NCI-H2107 (cell line): ENCODE measurements at regions not wholly inside any gene's neighbourhood (a gene's known extent, or its start where the extent isn't known, plus 50 kb on each side); places are given as distances from the start of the nearest gene placed in this dataset.

Experiments used
- DNase-seq: peaks from one replicate; lab custom pipeline; 2025; lab: John Stamatoyannopoulos, UW

DNA sequence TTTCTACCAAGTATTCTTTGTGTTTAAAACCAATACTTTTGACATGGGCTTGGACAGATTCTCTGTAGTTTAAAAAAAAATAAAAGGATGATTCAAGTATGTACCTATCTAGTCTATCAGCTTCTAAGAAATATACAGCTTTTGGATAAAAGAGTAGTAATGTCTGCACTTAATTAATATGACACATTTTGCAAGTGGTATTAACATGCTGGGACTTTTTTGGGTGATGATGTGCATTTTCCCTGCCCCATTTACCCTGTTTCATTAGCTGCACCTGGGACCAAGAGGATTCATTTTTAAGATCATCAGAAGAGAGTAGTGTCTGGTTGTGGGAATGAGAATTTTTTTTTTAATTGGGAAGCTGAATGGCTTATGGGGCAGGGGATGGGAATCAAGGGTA lies 236.2 kb upstream of the KLF14 start:
- DNase-seq = no peak

DNA sequence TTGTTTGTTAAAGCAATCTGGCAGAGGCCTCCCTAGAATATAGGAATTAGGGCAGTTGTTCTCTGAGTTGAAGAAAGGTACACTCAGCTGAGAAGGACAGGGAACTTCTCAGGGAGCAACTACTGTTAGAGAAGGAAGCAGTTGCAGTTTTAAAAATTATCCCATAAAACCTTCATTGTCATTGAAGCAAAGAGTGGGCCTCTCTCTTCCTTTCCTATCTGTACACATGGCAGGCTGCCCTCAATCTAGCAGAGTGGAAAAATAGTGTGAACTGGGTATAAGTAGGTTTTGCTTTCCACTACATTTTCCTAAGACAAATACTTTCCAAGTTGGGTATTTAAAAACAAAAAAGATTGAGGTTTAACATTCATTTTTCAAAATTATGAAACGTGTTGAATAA lies 236.7 kb upstream of the KLF14 start:
- DNase-seq = no peak

DNA sequence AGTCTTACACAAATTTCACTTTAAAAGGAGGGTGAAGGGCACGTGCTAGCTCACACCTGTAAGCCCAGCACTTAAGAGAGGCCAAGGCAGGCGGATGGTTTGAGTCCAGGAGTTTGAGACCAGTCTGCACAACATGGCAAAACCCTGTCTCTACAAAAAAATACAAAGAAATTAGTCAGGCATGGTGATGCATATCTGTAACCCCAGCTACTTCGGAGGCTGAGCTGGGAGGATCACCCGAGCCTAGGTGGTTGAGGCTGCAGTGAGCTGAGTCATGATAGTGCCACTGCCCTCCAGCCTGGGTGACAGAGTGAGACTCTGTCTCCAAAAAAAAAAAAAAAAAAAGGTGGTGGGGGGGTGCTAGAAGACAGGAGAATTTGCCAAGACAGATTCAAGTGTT lies 237.3 kb upstream of the KLF14 start:
- no peak for DNase-seq

DNA sequence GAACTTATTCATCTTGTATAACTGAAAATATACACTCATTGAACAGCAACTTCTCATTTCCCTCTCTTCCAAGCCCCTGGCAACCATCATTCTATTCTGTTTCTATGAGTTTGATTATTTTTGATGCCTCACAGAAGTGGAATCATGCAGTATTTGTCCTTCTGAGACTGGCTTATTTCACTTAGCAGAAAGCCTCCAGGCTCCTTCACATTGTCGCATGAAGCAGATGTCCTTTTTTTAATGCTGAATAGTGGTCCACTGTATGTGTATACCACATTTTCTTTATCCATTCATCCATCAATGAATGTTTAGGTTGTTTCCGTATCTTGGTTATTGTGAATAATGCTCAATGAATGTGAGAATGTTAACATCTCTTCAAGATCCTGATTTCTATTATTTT lies 238.2 kb upstream of the KLF14 start:
- no peak for DNase-seq

DNA sequence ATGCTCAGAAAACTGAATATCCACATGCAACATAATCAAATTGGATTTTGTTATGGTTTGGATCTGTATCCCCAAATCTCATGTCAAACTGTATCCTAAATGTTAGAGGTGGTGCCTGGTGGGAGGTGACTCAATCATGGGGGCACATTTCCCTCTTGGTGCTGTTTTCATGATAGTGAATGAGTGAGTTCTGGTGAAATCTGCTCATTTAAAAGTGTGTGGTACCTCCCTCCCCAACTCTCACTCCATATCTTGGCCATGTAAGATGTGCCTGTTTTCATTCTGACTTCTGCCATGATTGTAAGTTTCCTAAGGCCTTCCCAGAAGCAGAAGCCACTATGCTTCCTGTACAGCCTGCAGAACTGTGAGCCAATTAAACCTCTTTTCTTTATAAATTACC lies 239.6 kb upstream of the KLF14 start:
- no peak for DNase-seq

DNA sequence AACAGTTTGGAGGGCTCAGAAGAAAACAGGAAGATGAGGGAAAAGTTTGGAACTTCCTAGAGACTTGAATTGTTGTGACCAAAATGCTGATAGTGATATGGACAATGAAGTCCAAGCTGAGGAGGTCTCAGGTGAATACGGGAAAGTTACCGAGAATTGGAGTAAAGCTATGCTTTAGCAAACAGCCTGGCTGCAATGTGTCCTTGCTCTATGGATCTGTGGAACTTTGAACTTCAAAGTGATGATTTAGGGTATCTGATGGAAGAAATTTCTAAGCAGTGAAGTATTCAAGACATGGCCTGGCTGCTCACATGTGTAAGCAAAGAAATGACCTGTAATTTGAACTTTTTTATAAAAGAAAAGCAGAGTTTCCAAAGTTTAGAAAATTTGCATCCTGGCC lies 240.2 kb upstream of the KLF14 start:
- no peak for DNase-seq

DNA sequence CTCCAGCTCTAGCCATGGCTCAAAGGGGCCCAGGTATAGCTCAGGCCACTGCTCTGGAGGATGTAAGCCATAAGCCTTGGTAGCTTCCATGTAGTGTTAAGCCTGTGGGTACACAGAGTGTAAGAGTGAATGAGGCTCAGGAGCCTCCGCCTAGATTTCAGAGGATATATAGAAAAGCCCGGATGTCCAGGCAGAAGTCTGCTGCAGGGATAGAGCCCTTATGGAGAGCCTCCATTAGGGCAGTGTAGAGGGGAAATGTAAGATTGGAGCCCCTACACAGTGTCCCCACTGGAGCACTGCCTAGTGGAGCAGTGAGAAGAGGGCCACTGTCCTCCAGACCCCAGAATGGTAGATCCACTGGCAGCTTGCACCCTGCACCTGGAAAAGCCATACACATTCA lies 240.8 kb upstream of the KLF14 start:
- no peak for DNase-seq

DNA sequence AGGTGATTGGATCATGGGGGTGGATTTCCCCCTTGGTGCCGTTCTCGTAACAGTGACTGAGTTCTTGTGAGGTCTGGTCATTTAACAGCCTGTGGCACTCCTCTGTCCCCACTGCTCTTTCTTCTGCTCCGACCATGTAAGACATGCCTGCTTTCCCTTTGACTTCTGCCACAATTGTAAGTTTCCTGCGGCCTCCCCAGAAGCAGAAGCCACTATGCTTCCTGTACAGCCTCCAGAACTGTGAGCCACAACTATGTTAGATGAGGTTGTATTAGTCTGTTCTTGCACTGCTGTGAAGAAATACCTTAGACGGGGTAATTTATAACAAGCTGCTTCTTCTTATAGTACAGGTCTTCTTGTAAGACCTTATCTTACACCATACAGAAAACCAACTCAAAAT lies 241.7 kb upstream of the KLF14 start:
- DNase-seq = no peak

DNA sequence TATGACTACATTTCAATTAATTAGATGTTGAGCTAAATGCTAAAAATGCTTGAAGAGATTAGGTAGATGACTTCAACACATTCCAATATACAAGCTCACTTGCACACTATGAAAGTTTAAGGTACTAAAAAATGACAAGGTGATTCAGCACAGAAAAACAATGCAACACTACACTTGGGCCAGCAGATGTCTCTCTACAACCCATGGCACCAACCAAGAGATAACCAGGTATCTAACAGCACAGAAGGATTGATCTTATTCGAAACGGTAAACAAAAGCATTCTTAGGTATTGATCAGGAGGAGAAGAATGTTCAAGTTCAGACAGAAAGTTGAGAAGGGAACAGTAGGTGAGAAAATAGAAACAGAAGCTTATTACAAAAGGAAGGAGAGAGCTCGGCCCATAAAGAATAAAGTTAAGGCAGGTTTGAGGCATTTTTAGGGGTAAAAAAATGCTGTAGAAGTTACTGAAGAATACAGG lies 248.2 kb upstream of the KLF14 start:
- peak; percentile 10 for DNase-seq

DNA sequence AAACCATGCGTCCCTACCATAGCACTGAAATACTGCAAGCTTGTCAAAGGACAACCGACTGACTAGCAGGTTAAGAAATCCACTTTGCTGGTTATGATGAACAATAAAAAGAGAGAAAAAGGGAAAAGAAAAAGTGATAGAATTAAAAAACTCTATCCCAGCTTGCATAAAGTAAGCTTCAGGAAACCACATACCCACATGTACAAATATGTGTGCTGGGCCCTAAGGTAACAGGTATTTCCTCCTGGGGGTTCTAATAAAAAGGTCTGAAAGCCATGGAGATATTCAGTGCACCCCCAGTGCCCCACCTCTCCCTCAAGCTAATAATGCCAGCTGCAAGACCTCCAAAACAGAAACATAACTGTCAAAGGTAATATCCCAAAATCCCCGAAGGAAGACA lies 248.6 kb upstream of the KLF14 start:
- no peak for DNase-seq

DNA sequence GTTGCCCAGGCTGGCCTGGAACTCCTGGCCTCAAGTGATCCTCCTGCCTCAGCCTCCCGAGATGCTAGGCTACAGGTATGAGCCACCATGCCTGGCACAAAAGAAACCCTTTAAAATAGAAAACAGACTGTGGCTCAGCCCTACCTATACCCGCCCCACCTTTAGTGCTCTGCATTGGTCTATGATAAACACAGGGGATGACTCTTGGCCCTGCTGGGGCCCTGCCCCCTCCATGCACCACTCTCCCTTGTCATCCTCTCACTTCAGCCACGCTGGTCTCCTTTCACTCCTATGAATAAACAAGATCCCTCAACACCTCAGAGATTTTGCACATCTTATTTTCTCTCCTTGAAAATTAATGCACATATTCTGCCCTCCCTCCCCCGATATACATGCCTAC lies 251.4 kb upstream of the KLF14 start:
- no peak for DNase-seq

DNA sequence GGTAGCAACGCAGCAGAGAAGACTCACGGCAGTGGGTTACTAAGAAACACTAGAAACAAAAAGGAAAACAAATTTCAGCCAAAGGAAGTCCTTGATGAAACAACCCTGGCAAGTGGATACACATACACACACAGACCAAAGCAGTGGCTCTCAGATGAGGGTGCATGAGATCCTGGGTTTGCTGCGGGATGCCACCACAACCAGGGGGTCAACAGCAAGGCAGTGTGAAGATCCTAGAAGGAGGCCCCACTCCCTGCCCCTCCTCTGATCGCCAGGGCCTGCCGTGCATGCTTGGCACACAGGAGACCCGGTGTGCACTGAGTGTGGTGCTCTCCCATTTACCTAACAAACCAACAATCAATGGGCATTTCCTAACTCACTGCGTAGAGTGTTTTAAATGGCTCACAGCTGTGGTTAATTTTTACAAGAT lies 252.3 kb upstream of the KLF14 start:
- DNase-seq = no peak

DNA sequence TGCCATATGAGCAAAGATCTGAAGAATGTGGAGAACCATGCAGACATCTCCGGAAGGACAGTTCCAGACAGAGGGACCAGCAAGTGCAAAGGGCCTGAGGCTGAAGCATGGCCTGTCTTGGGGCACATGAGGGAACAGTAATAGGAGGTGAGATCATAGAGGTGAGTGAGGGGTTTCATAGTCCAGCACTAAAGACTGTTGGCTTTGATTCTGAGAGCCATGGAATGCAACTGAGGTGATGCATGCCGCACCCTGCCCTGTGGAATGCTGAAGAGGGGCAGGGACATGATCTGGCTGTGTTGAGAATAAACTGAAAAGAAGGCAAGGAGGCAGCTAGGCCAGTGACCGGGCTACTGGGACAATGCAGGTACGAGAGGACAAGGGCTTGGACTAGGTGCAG lies 253.1 kb upstream of the KLF14 start:
- DNase-seq = no peak

DNA sequence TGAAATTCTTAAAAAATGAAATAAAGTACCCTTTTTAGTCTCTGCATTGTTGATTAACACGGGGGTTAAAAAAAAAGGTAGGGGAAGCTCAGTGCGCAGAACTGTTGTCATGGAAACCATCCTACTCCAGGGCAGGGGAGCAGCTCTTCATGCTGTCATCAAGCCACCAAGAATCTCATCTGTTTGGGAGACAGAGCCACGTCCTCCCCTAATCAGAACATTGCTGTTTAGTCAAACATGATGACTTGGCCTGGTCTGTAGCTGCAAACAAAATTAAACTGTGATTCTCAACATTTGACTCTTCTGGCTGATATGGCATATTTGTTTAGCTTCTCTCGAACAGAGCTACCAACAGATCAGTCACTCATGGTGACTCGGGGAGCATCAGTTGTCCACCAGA lies 254.4 kb upstream of the KLF14 start:
- no peak for DNase-seq

DNA sequence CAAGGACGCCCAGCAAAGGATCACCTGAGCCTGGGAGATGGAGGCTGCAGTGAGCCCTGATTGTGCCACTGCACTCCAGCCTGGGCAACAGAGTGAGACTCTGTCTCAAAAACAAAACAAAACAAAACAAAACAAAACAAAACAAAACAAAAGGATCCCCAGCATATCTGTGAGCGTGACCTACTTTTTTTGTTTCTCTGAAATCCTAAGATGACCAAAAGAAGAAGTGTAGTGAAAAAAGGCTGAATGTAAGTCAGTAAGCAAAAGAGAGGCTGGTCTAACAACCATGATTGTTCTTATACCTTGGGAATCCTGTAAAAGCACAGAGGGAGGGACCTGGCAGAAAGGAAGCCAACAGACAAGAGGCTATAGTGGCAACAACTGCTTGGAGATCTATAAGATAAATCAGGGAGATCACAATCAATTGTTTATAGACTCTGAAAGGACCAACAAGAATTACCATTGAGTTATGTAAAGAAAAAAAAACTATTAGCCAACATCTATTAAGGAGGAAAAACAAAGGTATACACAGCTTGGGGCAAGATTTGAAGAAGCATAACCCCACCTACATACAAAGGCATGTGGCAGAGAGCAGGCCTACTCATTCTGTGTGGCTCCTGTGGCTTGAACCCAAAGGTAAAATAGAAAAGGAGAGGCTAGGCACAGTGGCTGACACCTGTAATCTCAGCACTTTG lies 255.2 kb upstream of the KLF14 start:
- no peak for DNase-seq

DNA sequence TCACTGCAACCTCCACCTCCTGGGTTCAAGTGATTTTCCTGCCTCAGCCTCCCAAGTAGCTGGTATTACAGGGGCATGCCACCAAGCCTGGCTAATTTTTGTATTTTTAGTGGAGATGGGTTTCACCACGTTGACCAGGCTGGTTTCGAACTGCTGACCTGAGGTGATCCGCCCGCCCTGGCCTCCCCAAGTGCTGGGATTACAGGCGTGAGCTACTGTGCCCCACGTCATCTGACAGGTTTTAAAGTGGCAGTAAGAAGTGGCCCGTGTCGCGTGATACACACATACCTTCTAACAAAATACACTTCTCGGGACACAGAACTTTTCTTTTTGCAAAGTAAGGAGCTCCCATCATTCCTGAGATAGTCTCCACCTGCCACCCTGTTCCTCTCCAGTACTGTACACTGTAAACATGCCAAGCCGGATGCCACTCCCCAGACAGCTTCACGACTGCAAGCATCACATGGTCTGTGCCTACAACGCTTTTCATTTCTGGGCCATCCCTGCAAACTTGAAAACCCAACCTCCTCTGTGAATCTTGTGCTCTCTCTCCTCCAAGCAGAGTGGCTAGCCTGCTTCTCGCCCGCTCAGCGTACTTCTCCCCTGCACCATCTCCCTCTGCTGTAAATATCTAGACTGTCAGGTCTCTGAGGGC lies 256.3 kb upstream of the KLF14 start:
- DNase-seq = no peak

DNA sequence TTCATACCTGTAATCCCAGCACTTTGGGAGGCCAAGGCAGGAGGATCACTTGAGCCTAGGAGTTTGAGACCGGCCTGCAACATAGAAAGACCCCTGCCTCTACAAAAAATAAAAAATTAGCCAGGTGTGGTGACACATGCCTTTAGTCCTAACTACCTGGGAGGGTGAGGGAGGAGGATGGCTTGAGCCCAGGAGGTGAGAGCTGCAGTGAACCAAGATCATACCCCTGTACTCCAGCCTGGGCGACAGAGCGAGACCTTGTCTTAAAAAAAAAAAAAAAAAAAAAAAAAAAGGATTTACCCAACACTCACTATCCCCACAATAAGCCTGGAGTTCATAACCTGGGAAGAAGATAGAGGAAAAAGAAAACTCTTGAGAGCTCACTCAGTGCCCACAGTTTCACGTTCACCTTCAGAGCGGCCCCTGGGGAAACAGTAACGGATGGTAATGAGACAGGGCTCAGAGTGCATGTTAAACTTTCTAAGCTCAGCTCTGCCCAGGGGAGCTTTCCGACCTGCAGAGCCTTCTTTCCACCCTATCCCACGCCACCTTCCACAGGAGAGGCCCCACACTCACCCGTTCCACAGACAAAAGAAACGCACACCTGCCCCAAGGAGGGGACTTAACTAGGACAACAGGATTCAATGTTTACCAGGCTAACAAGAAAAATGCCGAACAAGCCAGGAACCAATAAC lies 259.8 kb upstream of the KLF14 start:
- no peak for DNase-seq

DNA sequence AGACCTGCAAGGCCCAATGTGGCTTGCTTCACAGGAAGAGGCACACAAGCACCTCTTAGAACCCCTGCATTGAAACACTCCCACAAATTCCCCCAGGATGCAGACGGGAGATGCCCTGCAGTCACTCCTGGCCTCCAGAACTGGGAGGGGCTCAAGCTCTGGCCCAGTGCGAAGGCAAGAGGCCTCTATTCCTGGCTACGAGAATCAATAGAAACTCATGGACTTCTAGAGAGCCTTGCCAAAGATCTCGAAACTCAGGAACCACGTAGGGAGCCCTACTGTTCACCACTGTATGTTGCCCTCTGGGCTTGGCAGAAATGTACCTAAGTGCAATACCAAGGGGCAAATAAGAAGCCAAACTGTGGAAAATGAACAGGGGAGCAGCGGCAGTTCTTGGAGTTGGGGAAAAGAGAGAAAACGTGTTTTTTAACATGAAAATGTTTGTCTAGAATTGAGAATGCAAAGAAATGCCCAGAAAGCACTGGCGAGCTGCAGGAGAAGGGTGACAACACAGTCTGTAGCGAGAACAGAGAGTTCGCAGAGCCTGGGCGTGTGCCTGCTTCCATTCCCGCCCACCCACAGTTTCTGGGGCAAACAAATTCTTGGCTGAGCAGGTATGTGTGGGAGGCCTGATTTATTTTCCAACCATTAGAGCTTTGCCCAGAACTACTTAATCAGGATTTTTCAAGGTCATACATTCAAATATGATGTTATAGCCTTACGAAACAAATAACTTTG lies 260.5 kb upstream of the KLF14 start:
- no peak for DNase-seq

DNA sequence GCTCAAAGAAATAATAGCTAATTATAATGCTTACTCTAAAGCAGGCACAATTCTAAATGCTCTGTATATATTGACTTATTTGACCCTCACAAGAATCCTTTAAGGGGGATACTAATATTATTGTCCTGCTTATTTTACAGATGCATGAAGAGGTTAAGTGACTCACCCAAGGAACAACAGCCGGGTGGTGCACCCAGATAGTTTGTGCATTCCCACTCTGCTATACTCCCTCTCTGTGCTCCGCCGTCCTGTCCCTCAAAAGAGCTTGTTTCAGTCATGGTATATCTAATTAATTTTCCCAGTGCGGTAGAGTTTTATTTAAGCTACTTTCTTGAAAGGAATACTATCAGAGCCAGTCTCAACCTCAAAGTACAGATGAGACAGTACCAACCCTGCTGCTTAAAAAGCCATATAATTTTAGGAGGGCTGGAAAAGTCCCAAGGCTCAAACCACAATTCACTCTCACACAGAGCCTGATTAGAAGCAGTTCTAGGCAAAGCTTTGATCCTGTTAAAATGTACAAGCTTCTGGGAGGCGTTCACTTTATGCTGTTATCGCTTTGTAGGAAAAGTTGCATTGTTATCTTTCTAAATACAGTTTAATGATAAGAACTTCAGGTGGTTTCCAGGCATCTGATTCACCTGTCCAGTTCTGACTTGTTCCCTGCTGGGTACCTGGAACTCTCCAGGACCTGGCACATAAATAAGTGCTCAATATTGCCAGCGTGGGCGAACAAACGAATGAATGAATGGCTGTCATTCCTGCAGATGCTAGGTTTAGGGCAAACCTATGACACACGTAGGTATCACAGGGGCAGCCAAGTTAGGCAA lies 261.5 kb upstream of the KLF14 start:
- no peak for DNase-seq

DNA sequence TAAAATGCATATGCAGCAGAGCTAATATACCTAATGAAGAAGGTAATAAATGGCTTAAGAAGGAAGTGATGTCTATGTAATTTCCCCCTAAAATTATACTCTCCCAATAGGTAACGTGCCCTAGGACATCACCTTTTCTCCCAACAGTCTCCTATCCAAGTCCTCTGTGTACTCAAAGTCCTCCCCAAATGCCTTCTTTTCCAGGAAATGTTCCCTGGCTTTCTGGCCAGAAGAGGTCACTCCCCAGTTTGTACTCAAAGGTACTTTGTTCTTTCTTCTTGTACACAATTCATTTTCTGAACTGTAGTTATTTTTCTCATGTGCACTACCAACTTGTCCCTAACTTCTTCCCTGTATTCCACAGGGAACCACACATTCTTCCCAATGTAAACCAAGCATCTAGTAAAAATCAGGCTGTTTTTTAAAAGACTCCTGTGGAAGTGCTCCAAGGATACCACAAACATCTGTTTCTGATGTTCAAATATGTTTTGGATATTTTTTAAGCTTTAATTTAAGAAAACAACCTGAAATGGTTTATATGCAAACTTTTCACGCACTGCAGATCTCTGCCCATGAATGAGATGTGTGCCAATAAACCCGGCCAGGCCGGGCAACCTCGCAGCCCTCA lies 262.3 kb upstream of the KLF14 start:
- DNase-seq = no peak

DNA sequence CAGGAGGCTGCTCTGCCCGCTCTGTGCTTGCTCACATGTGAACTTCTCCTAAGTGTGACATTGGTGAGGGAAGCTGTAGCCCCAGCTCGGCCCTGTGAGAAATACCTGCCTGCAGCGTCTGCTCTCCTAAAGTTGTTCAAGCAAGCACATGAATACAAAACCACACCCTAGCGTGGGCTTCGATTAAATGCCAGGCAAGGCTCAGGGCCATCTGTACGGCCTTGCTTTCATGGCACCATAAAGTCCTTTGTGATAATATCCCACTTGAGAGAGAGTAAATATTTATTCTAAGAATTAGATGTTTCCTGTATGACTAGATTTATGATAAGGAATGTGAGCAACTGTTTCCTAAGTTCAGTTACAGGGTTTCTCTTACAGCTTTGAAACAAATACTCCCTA lies 262.8 kb upstream of the KLF14 start:
- DNase-seq = peak; percentile 16
